ENCODE measurements at regions not wholly inside any gene's neighbourhood (a gene's known extent, or its start where the extent isn't known, plus 50 kb on each side); places are given as distances from the start of the nearest gene placed in this dataset.

- Mint-ChIP-seq H3K4me1 (peaks cover 3% of the 10 kb centered on the region; the same call in 2 of the 3 replicates), H3K9me3 (no peaks in the 10 kb centered on the region; the same call in 2 of the 3 replicates), H3K27ac (no peak overlapping the region), H3K4me3 (no peak overlapping the region), H3K36me3 (ENCODE audit: low read depth) (no peaks in the 10 kb centered on the region), H3K27me3 (ENCODE audit: insufficient read depth, low read depth, poor library complexity) (no peaks in the 10 kb centered on the region)
- Histone ChIP-seq H3K4me3 (no peak overlapping the region), H3K36me3 (ENCODE audit: insufficient read depth) (no peaks in the 10 kb centered on the region), H3K9me2 (ENCODE audit: insufficient read depth) (0 out of 2 replicates have a peak, but pooled peaks cover 6% of the 10 kb centered on the region), H3K79me2 (replicated peaks; ENCODE audit: insufficient read depth) (no peaks in the 10 kb centered on the region), H3K27me3 (ENCODE audit: insufficient read depth) (no peaks in the 10 kb centered on the region), H4K20me1 (replicated peaks; ENCODE audit: insufficient read depth) (no peaks in the 10 kb centered on the region), H3K27ac (ENCODE audit: low read depth) (no peak overlapping the region), H3F3A (replicated peaks; ENCODE audit: low read depth) (no peaks in the 10 kb centered on the region), H2AFZ (no peak overlapping the region), H3K4me2 (no peak overlapping the region), H3K4me1 (ENCODE audit: insufficient read depth) (no peaks in the 10 kb centered on the region)
- no peak for TF ChIP-seq POLR2AphosphoS5 (IDR thresholded peaks at IDR 0.05; ENCODE audit: low read depth)
- TF ChIP-seq JUNB (IDR thresholded peaks at IDR 0.05; ENCODE audit: unreplicated experiment) = no peak
- no peak for TF ChIP-seq EZH2phosphoT487 (IDR thresholded peaks at IDR 0.05; ENCODE audit: unreplicated experiment)
- no peak for TF ChIP-seq CTCF (conservative IDR thresholded peaks at IDR 0.05; ENCODE audit: low read depth in 2 of 2)
- TF ChIP-seq ETS1 (IDR thresholded peaks at IDR 0.05) = no peak
- TF ChIP-seq ZNF114 (CRISPR knock-in tag; IDR thresholded peaks at IDR 0.05) = no peak
- no peak for TF ChIP-seq REST (IDR thresholded peaks at IDR 0.05; ENCODE audit: unreplicated experiment)
- no peak for TF ChIP-seq EZH2 (IDR thresholded peaks at IDR 0.05; ENCODE audit: low read depth, unreplicated experiment)
- TF ChIP-seq ZNF462 (CRISPR knock-in tag; IDR thresholded peaks at IDR 0.05) = no peak
- TF ChIP-seq STAT1 (IDR thresholded peaks at IDR 0.05; ENCODE audit: unreplicated experiment) = no peak
- no peak for TF ChIP-seq ZNF331 (CRISPR knock-in tag; IDR thresholded peaks at IDR 0.05; ENCODE audit: low read depth)
- TF ChIP-seq NANOG (IDR thresholded peaks at IDR 0.05; ENCODE audit: borderline replicate concordance) = no peak
- no peak for TF ChIP-seq CREB1 (CRISPR knock-in tag; IDR thresholded peaks at IDR 0.05; ENCODE audit: low read depth)
- DNase-seq (ENCODE audit: low spot score) (no peak), ATAC-seq (no peak)
These were observed 149.5 kb downstream of the CCNG2 start for GRCh38 chr4:77306496-77306895.
